Uterus (tissue), 3 donors: ENCODE measurements at regions not wholly inside any gene's neighbourhood (a gene's known extent, or its start where the extent isn't known, plus 50 kb on each side); places are given as distances from the start of the nearest gene placed in this dataset.

Experiments used
- DNase-seq, 2 donors: peaks; one replicate each; pipeline ENCODE4 v3.0.0-alpha.2; 2019 to 2020
- H3K27ac ChIP-seq, 2 donors: fragments of 200-600 bp; sonication (generic); 1 replicate in 1 of 2; 2 replicates in 1 of 2; pipeline ENCODE4 v1.5.1; 2016 to 2018
- H3K27me3 ChIP-seq, 2 donors: fragments of 200-600 bp; sonication (generic); one replicate each; pipeline ENCODE4 v1.5.1; 2018 to 2019; ENCODE audit warnings: control low read depth in 1 of 2
- H3K36me3 ChIP-seq, 2 donors: fragments of 200-600 bp; sonication (generic); one replicate each; pipeline ENCODE4 v1.5.1; 2019; ENCODE audit warnings: control low read depth in 1 of 2
- H3K4me1 ChIP-seq, 2 donors: fragments of 200-600 bp; sonication (generic); one replicate each; pipeline ENCODE4 v1.5.1; 2018 to 2019; ENCODE audit warnings: control low read depth in 1 of 2
- H3K4me3 ChIP-seq, 2 donors: fragments of 200-600 bp; sonication (generic); 1 replicate in 1 of 2; 2 replicates in 1 of 2; pipeline ENCODE4 v1.5.1; 2018 to 2019; ENCODE audit warnings: mild to moderate bottlenecking in 1 of 2
- H3K9me3 ChIP-seq, 2 donors: fragments of 200-600 bp; sonication (generic); one replicate each; pipeline ENCODE4 v1.5.1; 2019; ENCODE audit warnings: control low read depth in 1 of 2
- POLR2A ChIP-seq, 2 donors: fragments of 450-650 bp; IDR thresholded peaks; one replicate each; pipeline ENCODE4 v1.6.1; 2016; ENCODE audit warnings: antibody characterized with exemption in 2 of 2, mild to moderate bottlenecking in 1 of 2, moderate library complexity in 1 of 2
- intact Hi-C: fragments of 100-400 bp; cut with DNase I; formaldehyde crosslinking; loops from one replicate; pipeline ENCODE4 v1.15.1; 2023; ENCODE audit warnings: low total_unique reads
- TF ChIP-seq, protein P1 (sequence below), 4 experiments: fragments of 200-600 bp in 2 of 4; fragments of 450-650 bp in 2 of 4; sonication (generic) in 2 of 4; IDR thresholded peaks; one replicate each; pipeline ENCODE4 v1.5.1; 2016 to 2019; ENCODE audit warnings: antibody characterized with exemption in 4 of 4, mild to moderate bottlenecking in 2 of 4, moderate library complexity in 1 of 4
- donor health status: DM: yes; HTN: yes; CAD: no.

DNA sequence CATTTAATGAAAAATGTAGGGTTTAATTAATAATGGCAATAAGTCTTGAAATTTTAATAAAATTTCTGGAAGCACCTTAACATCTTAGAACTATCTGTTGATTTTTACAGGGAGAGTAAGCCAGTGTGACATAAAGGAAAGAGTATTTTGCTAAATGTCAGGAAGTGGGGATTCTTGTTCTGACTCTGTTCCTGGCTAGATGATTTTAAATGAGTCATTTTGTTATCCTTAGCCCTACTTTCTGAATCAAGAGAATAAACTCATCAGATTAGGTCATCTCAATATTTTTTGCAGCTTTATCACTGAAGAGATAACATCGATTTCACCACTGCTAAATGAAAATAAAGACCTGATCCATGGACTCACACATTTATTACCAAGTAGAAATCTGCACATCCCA lies 377.5 kb upstream of the CYRIA start:
- H3K36me3 ChIP-seq, result no peaks in the 10 kb centered on the region
- H3K27ac ChIP-seq, result no peak overlapping the region
- H3K4me1 ChIP-seq, result no peaks in the 10 kb centered on the region
- TF ChIP-seq, protein P1, sequence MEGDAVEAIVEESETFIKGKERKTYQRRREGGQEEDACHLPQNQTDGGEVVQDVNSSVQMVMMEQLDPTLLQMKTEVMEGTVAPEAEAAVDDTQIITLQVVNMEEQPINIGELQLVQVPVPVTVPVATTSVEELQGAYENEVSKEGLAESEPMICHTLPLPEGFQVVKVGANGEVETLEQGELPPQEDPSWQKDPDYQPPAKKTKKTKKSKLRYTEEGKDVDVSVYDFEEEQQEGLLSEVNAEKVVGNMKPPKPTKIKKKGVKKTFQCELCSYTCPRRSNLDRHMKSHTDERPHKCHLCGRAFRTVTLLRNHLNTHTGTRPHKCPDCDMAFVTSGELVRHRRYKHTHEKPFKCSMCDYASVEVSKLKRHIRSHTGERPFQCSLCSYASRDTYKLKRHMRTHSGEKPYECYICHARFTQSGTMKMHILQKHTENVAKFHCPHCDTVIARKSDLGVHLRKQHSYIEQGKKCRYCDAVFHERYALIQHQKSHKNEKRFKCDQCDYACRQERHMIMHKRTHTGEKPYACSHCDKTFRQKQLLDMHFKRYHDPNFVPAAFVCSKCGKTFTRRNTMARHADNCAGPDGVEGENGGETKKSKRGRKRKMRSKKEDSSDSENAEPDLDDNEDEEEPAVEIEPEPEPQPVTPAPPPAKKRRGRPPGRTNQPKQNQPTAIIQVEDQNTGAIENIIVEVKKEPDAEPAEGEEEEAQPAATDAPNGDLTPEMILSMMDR (IDR thresholded peaks at IDR 0.05), result no peak
- TF ChIP-seq POLR2A (IDR thresholded peaks at IDR 0.05), result no peak
- DNase-seq, result no peak
- no peak overlapping the region for H3K4me3 ChIP-seq
- H3K9me3 ChIP-seq, result no peaks in the 10 kb centered on the region
- intact Hi-C loops, result no loop called here
- no peaks in the 10 kb centered on the region for H3K27me3 ChIP-seq

DNA sequence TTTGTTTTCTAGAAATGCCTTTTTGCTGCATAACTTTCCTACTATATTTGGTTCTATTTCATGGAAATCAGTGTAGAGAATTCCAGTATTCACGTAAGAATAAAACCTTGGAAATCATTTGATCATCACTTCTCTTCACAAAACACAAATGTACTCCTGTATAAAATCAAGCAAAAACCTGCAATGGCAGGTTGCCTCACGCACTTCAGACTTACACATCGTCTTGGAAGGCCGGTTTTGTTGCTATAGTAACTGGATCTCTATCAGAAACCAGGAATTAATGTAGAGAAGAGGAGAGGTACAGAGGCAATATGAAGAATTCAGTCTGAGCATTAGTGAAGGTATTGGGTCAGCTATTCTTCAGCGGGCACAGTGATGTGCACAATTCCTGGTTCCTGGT lies 370.7 kb upstream of the CYRIA start:
- H3K36me3 ChIP-seq, result no peaks in the 10 kb centered on the region
- no peaks in the 10 kb centered on the region for H3K27me3 ChIP-seq
- no peak overlapping the region for H3K27ac ChIP-seq
- no peak overlapping the region for H3K4me3 ChIP-seq
- no peaks in the 10 kb centered on the region for H3K4me1 ChIP-seq
- H3K9me3 ChIP-seq, result no peaks in the 10 kb centered on the region
- DNase-seq, result no peak
- intact Hi-C loops, result no loop called here
- no peak for TF ChIP-seq POLR2A (IDR thresholded peaks at IDR 0.05)
- TF ChIP-seq, protein P1 (IDR thresholded peaks at IDR 0.05), result no peak

DNA sequence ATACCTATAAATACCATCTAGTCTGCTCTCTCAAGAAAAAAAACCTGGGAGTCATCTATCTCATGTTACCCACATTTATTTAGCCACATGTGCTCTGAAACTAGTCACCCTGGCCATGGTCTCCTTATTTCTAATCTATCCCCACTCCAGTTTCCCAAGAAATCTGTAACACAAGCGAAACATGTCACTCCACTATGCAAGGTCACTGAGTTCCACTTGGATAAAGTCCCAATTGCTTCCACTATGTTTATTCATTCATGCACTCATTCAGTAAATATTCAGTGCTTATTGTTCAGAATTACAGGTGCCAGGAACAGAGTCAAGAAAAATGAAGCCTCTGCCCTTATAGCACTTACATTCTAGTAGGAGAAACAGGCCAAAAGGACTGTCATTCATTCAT lies 369.4 kb upstream of the CYRIA start:
- H3K27me3 ChIP-seq, result no peaks in the 10 kb centered on the region
- no peak for TF ChIP-seq POLR2A (IDR thresholded peaks at IDR 0.05)
- TF ChIP-seq, protein P1 (IDR thresholded peaks at IDR 0.05), result no peak
- H3K4me3 ChIP-seq, result no peak overlapping the region
- no peaks in the 10 kb centered on the region for H3K36me3 ChIP-seq
- H3K9me3 ChIP-seq, result no peaks in the 10 kb centered on the region
- no peak overlapping the region for H3K27ac ChIP-seq
- DNase-seq, result no peak
- H3K4me1 ChIP-seq, result no peaks in the 10 kb centered on the region
- intact Hi-C loops, result no loop called here

DNA sequence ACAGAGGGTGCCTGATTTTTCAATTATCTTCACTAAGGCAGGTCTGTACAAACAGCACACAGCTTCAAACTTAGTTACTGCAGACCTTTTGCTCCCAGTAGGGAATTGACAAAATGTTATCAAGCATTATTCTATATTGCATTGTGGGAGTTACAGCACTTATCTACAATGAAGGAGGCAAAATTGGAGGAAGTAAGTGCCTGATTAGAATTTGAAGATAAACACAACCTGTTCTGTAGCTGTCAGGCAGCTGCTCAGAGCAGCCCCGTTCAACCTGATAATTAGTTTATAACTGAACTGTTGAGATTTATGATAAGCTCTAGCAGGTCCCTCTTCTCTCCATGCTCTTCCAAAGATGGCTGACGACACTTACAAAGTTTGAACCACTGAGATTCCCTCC lies 364.4 kb upstream of the CYRIA start:
- intact Hi-C loops, result no loop called here
- H3K9me3 ChIP-seq, result no peaks in the 10 kb centered on the region
- no peak overlapping the region for H3K27ac ChIP-seq
- no peak for DNase-seq
- no peaks in the 10 kb centered on the region for H3K4me1 ChIP-seq
- no peaks in the 10 kb centered on the region for H3K27me3 ChIP-seq
- no peak overlapping the region for H3K4me3 ChIP-seq
- no peaks in the 10 kb centered on the region for H3K36me3 ChIP-seq
- TF ChIP-seq, protein P1 (IDR thresholded peaks at IDR 0.05), result no peak
- no peak for TF ChIP-seq POLR2A (IDR thresholded peaks at IDR 0.05)

DNA sequence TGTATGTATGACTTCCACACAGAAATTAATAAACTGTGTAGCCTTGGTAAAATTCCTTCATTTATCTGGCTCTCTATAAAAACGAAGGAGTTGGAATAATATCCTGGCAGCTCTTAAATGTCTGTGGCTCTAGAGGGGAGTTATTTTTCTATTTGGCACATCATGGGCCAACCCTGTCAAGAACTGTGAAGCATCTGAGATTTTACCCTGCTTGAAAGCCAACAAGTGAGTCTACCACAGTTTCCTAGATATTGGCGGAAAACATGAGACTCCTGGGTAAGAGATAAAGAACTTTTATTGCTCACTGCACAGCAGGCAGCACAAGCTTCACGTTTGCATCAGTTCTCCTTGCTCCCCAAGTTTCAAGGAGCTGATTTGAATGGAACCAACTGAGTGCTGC lies 346.7 kb upstream of the CYRIA start:
- no peak for DNase-seq
- Histone ChIP-seq H3K27me3 (no peaks in the 10 kb centered on the region), H3K36me3 (no peaks in the 10 kb centered on the region), H3K4me3 (no peak overlapping the region), H3K9me3 (no peaks in the 10 kb centered on the region), H3K27ac (no peak overlapping the region), H3K4me1 (no peaks in the 10 kb centered on the region)
- no peak for TF ChIP-seq POLR2A (IDR thresholded peaks at IDR 0.05)
- TF ChIP-seq, protein P1 (IDR thresholded peaks at IDR 0.05), result no peak
- intact Hi-C loops, result no loop called here
